ENCODE measurements at regions not wholly inside any gene's neighbourhood (a gene's known extent, or its start where the extent isn't known, plus 50 kb on each side); places are given as distances from the start of the nearest gene placed in this dataset.

- no peak overlapping the region for H3K27ac ChIP-seq (ENCODE audit: extremely low read depth, low read depth, low read length)
- H3K4me3 ChIP-seq (ENCODE audit: low read depth, low read length), result no peak overlapping the region
- ChIA-PET CTCF (no interaction called here), POLR2A (no interaction called here)
- no peaks in the 10 kb centered on the region for H3K9me3 ChIP-seq (ENCODE audit: control insufficient read depth, insufficient read depth, low read depth, low read length)
- TF ChIP-seq ZNF391 (tag by site-specific recombination; IDR thresholded peaks at IDR 0.05; ENCODE audit: borderline replicate concordance, low read depth), result no peak
- TF ChIP-seq ZNF324 (tag by site-specific recombination; IDR thresholded peaks at IDR 0.05), result no peak
- no peak for TF ChIP-seq ZNF112 (tag by site-specific recombination; IDR thresholded peaks at IDR 0.05)
- no peak for TF ChIP-seq ZNF24 (tag by site-specific recombination; IDR thresholded peaks at IDR 0.05)
- no peak for TF ChIP-seq ZNF341 (tag by site-specific recombination; IDR thresholded peaks at IDR 0.05; ENCODE audit: low read depth)
- no peak for TF ChIP-seq YY1 (tag by site-specific recombination; IDR thresholded peaks at IDR 0.05)
- no peak for TF ChIP-seq ZNF664 (tag by site-specific recombination; IDR thresholded peaks at IDR 0.05)
- no peak for TF ChIP-seq ZNF645 (tag by site-specific recombination; IDR thresholded peaks at IDR 0.05)
- no peak for TF ChIP-seq TSHZ1 (tag by site-specific recombination; IDR thresholded peaks at IDR 0.05; ENCODE audit: borderline replicate concordance)
- no peak for TF ChIP-seq OVOL3 (tag by site-specific recombination; IDR thresholded peaks at IDR 0.05)
- no peaks in the 10 kb centered on the region for H3K4me1 ChIP-seq (ENCODE audit: control insufficient read depth, insufficient read depth, low read length)
- H3K36me3 ChIP-seq (ENCODE audit: control insufficient read depth in 2 of 2, insufficient read depth in 1 of 2, low read length in 2 of 2), result no peaks in the 10 kb centered on the region
Observed at GRCh38 chr22:48357961-48358360, 1469.7 kb downstream of the BRD1 start.

- Histone ChIP-seq H3K36me3 (ENCODE audit: control insufficient read depth in 2 of 2, insufficient read depth in 1 of 2, low read length in 2 of 2) (no peaks in the 10 kb centered on the region), H3K27ac (ENCODE audit: extremely low read depth, low read depth, low read length) (no peak overlapping the region), H3K4me1 (ENCODE audit: control insufficient read depth, insufficient read depth, low read length) (no peaks in the 10 kb centered on the region), H3K4me3 (ENCODE audit: low read depth, low read length) (no peak overlapping the region), H3K9me3 (ENCODE audit: control insufficient read depth, insufficient read depth, low read depth, low read length) (no peaks in the 10 kb centered on the region)
- ChIA-PET CTCF (no interaction called here), POLR2A (no interaction called here)
- TF ChIP-seq ZNF23 (tag by site-specific recombination; IDR thresholded peaks at IDR 0.05; ENCODE audit: borderline replicate concordance) (no peak), ZNF585B (tag by site-specific recombination; IDR thresholded peaks at IDR 0.05) (no peak), PRDM6 (tag by site-specific recombination; IDR thresholded peaks at IDR 0.05) (no peak), MZF1 (tag by site-specific recombination; IDR thresholded peaks at IDR 0.05; ENCODE audit: borderline replicate concordance) (no peak)
Observed at GRCh38 chr22:48357196-48357595, 1470.5 kb downstream of the BRD1 start.

- no peak for TF ChIP-seq KLF1 (tag by site-specific recombination; IDR thresholded peaks at IDR 0.05)
- CTCF ChIA-PET, result no interaction called here
- no peak overlapping the region for H3K4me3 ChIP-seq (ENCODE audit: low read depth, low read length)
- no peaks in the 10 kb centered on the region for H3K4me1 ChIP-seq (ENCODE audit: control insufficient read depth, insufficient read depth, low read length)
- H3K27ac ChIP-seq (ENCODE audit: extremely low read depth, low read depth, low read length), result no peak overlapping the region
- no peaks in the 10 kb centered on the region for H3K36me3 ChIP-seq (ENCODE audit: control insufficient read depth in 2 of 2, insufficient read depth in 1 of 2, low read length in 2 of 2)
- POLR2A ChIA-PET, result no interaction called here
- no peaks in the 10 kb centered on the region for H3K9me3 ChIP-seq (ENCODE audit: control insufficient read depth, insufficient read depth, low read depth, low read length)
Observed at GRCh38 chr22:48356731-48357130, 1470.9 kb downstream of the BRD1 start.
